Upper lobe of left lung (tissue), 6 donors: ENCODE measurements at regions not wholly inside any gene's neighbourhood (a gene's known extent, or its start where the extent isn't known, plus 50 kb on each side); places are given as distances from the start of the nearest gene placed in this dataset.

Experiments used
- ATAC-seq, 2 donors: fragments of 200-7000 bp; cut with Tn5 transposase; one replicate each; pipeline ENCODE4 v1.9.1; 2022; ENCODE audit warnings: mild to moderate bottlenecking in 2 of 2, moderate library complexity in 2 of 2; ENCODE audit not compliant: low FRiP score in 2 of 2
- DNase-seq, 2 donors: peaks; one replicate each; pipeline ENCODE4 v3.0.0-alpha.2; 2019 to 2020
- H3K27ac ChIP-seq, 4 donors: fragments of 200-600 bp; sonication (generic); one replicate each; pipeline ENCODE4 v1.5.1; 2016 to 2019
- H3K27me3 ChIP-seq, 4 donors: fragments of 200-600 bp; sonication (generic); one replicate each; pipeline ENCODE4 v1.5.1; 2017 to 2019
- H3K36me3 ChIP-seq, 4 donors: fragments of 200-600 bp; sonication (generic); one replicate each; pipeline ENCODE4 v1.5.1; 2016 to 2019
- H3K4me1 ChIP-seq, 4 donors: fragments of 200-600 bp; sonication (generic); one replicate each; pipeline ENCODE4 v1.5.1; 2018 to 2019
- H3K4me3 ChIP-seq, 4 donors: fragments of 200-600 bp; sonication (generic); one replicate each; pipeline ENCODE4 v1.5.1; 2017 to 2019; ENCODE audit warnings: mild to moderate bottlenecking in 2 of 4, moderate library complexity in 1 of 4
- H3K9me3 ChIP-seq, 4 donors: fragments of 200-600 bp; sonication (generic); one replicate each; pipeline ENCODE4 v1.5.1; 2018 to 2019
- CTCF ChIP-seq, 6 experiments: fragments of 450-650 bp in 4 of 6; fragments of 200-600 bp in 2 of 6; sonication (generic) in 2 of 6; IDR thresholded peaks; one replicate each; pipeline ENCODE4 v1.5.1; 2016 to 2019; ENCODE audit warnings: antibody characterized with exemption in 6 of 6
- EP300 ChIP-seq, 4 donors: sonication (generic); formaldehyde crosslinking; IDR thresholded peaks; one replicate each; pipeline ENCODE4 v1.5.1; 2017; ENCODE audit warnings: antibody characterized with exemption in 4 of 4, control low read depth in 2 of 4
- POLR2A ChIP-seq, 4 donors: fragments of 450-650 bp; IDR thresholded peaks; one replicate each; pipeline ENCODE4 v1.5.1; 2016 to 2017; ENCODE audit warnings: antibody characterized with exemption in 4 of 4, mild to moderate bottlenecking in 2 of 4
- POLR2AphosphoS5 ChIP-seq, 2 donors: sonication (generic); formaldehyde crosslinking; IDR thresholded peaks; one replicate each; pipeline ENCODE4 v1.5.1; 2017; ENCODE audit warnings: antibody characterized with exemption in 2 of 2
- WGBS, 2 donors: methylation state at CpG; one replicate each; pipeline ENCODE4 v1.1.5; 2017 to 2018; 5-methylcytosine and 5-hydroxymethylcytosine counted together
- donor health status: DM: no; HTN: no; CAD: no; lungs with moderate emphysema.
- donor health status: DM: no; HTN: yes; CAD: no; lungs with severe emphysema.

DNA sequence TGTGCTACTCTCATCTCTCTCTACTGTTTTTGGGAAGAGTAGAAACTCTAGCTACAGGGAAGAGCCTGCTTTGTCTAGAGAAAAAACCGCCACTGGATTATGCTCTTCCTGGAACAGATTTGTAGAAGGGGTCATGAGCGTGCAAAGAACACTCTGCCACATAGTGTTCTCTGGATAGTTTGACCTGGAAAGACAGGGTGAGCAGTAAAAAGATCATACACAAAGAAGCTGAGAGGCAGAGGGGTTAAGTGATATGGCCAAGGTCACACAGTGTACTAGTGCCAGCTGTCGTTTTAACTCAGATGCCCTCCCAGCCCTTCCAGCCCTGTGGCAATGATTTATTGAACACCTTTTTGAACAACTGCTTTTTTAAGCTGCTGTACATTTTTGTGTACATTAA is 182.2 kb downstream of the NNT start:
- Histone ChIP-seq H3K4me1 (peaks cover 0 to 2% (median 0%) of the 10 kb centered on the region in 4 donors), H3K27me3 (no peaks in the 10 kb centered on the region), H3K27ac (no peak overlapping the region), H3K4me3 (no peak overlapping the region), H3K9me3 (no peaks in the 10 kb centered on the region), H3K36me3 (no peaks in the 10 kb centered on the region)
- TF ChIP-seq EP300 (IDR thresholded peaks at IDR 0.05): no peak
- no peak for TF ChIP-seq CTCF (IDR thresholded peaks at IDR 0.05)
- TF ChIP-seq POLR2AphosphoS5 (IDR thresholded peaks at IDR 0.05): no peak
- TF ChIP-seq POLR2A (IDR thresholded peaks at IDR 0.05): no peak
- ATAC-seq (no peak), DNase-seq (no peak)
- WGBS, 2 donors: 60 to 63% methylated on average over 3 of the region's 3 CpGs

- Histone ChIP-seq H3K9me3 (no peaks in the 10 kb centered on the region), H3K36me3 (no peaks in the 10 kb centered on the region), H3K4me3 (no peak overlapping the region), H3K27ac (no peak overlapping the region), H3K4me1 (peaks cover 0 to 2% (median 0%) of the 10 kb centered on the region in 4 donors), H3K27me3 (no peaks in the 10 kb centered on the region)
- 77% methylated on average over 1 of the region's 1 CpG for WGBS, 2 donors
- TF ChIP-seq CTCF (IDR thresholded peaks at IDR 0.05): no peak
- TF ChIP-seq POLR2A (IDR thresholded peaks at IDR 0.05): no peak
- TF ChIP-seq POLR2AphosphoS5 (IDR thresholded peaks at IDR 0.05): no peak
- no peak for TF ChIP-seq EP300 (IDR thresholded peaks at IDR 0.05)
- no peak for DNase-seq
- no peak for ATAC-seq
Observed at GRCh38 chr5:43780586-43780985, 177.6 kb downstream of the NNT start.

GRCh38 chr5:43774881-43775399 is 172.0 kb downstream of the NNT start:
- TF ChIP-seq POLR2AphosphoS5 (IDR thresholded peaks at IDR 0.05): no peak
- TF ChIP-seq CTCF (IDR thresholded peaks at IDR 0.05): no peak
- TF ChIP-seq EP300 (IDR thresholded peaks at IDR 0.05): no peak
- no peak for TF ChIP-seq POLR2A (IDR thresholded peaks at IDR 0.05)
- Histone ChIP-seq H3K4me1 (peaks cover 0 to 10% (median 5%) of the 10 kb centered on the region in 4 donors), H3K27me3 (no peaks in the 10 kb centered on the region), H3K36me3 (no peaks in the 10 kb centered on the region), H3K9me3 (no peaks in the 10 kb centered on the region), H3K27ac (no peak overlapping the region), H3K4me3 (no peak overlapping the region)
- DNase-seq: no peak
- 100% methylated on average over 1 of the region's 1 CpG for WGBS, 2 donors
- no peak for ATAC-seq

DNA sequence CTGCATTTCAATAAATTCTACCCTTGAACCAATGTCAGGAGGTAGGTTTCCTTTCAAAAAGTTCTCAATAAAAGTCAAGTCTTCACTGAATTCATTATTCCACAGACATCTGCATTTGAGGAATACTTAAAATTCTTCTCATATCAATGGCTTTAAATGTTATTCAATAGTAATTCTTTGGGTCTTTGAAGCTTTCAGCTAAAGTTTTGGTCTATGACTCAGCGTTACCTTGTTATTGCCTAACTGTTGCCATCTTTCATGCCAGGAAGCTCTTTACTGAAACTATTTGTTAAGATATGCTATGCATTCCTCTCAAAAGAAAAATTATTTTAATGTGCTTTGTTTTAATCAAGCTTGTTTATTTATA is 170.5 kb downstream of the NNT start:
- H3K36me3 ChIP-seq: no peaks in the 10 kb centered on the region
- peaks cover 0 to 10% (median 5%) of the 10 kb centered on the region in 4 donors for H3K4me1 ChIP-seq
- no peak for TF ChIP-seq POLR2A (IDR thresholded peaks at IDR 0.05)
- no peak for TF ChIP-seq POLR2AphosphoS5 (IDR thresholded peaks at IDR 0.05)
- no peak for TF ChIP-seq CTCF (IDR thresholded peaks at IDR 0.05)
- TF ChIP-seq EP300 (IDR thresholded peaks at IDR 0.05): no peak
- DNase-seq (no peak), ATAC-seq (no peak)
- no peaks in the 10 kb centered on the region for H3K9me3 ChIP-seq
- 50 to 62% methylated on average over 1 of the region's 1 CpG for WGBS, 2 donors
- no peak overlapping the region for H3K27ac ChIP-seq
- H3K4me3 ChIP-seq: no peak overlapping the region
- H3K27me3 ChIP-seq: no peaks in the 10 kb centered on the region

GRCh38 chr5:43772764-43773477 is 169.9 kb downstream of the NNT start:
- Histone ChIP-seq H3K27ac (no peak overlapping the region), H3K4me3 (no peak overlapping the region), H3K4me1 (peaks cover 0 to 10% (median 5%) of the 10 kb centered on the region in 4 donors), H3K9me3 (no peaks in the 10 kb centered on the region), H3K27me3 (no peaks in the 10 kb centered on the region), H3K36me3 (no peaks in the 10 kb centered on the region)
- TF ChIP-seq POLR2AphosphoS5 (IDR thresholded peaks at IDR 0.05) (no peak), EP300 (IDR thresholded peaks at IDR 0.05) (no peak), CTCF (IDR thresholded peaks at IDR 0.05) (no peak), POLR2A (IDR thresholded peaks at IDR 0.05) (no peak)
- WGBS, 2 donors: 37 to 43% methylated on average over 5 of the region's 5 CpGs
- ATAC-seq: no peak
- DNase-seq: no peak
